ENCODE measurements at regions not wholly inside any gene's neighbourhood (a gene's known extent, or its start where the extent isn't known, plus 50 kb on each side); places are given as distances from the start of the nearest gene placed in this dataset.

- Histone ChIP-seq H3K4me1 (ENCODE audit: low read length) (no peaks in the 10 kb centered on the region), H3K4me2 (ENCODE audit: low read depth, low read length) (no peak overlapping the region), H3K36me3 (replicated peaks; ENCODE audit: insufficient read depth, low read length) (no peaks in the 10 kb centered on the region), H2AFZ (ENCODE audit: low read length) (no peak overlapping the region), H3K9me2 (replicated peaks; ENCODE audit: insufficient read depth, low read length) (no peaks in the 10 kb centered on the region), H3K9ac (ENCODE audit: low read length) (no peak overlapping the region), H3K27me3 (replicated peaks; ENCODE audit: insufficient read depth, low read length) (no peaks in the 10 kb centered on the region), H3F3A (ENCODE audit: insufficient read depth, low read length) (no peaks in the 10 kb centered on the region), H3K4me3 (ENCODE audit: low read length) (no peak overlapping the region), H3K9me3 (replicated peaks; ENCODE audit: insufficient read depth, low read length) (no peaks in the 10 kb centered on the region), H3K27ac (ENCODE audit: low read length) (no peak overlapping the region), H3K79me2 (ENCODE audit: low read length) (no peaks in the 10 kb centered on the region), H4K20me1 (ENCODE audit: insufficient read depth, low read length) (no peaks in the 10 kb centered on the region)
- no peak for DNase-seq
- TF ChIP-seq, protein P1, sequence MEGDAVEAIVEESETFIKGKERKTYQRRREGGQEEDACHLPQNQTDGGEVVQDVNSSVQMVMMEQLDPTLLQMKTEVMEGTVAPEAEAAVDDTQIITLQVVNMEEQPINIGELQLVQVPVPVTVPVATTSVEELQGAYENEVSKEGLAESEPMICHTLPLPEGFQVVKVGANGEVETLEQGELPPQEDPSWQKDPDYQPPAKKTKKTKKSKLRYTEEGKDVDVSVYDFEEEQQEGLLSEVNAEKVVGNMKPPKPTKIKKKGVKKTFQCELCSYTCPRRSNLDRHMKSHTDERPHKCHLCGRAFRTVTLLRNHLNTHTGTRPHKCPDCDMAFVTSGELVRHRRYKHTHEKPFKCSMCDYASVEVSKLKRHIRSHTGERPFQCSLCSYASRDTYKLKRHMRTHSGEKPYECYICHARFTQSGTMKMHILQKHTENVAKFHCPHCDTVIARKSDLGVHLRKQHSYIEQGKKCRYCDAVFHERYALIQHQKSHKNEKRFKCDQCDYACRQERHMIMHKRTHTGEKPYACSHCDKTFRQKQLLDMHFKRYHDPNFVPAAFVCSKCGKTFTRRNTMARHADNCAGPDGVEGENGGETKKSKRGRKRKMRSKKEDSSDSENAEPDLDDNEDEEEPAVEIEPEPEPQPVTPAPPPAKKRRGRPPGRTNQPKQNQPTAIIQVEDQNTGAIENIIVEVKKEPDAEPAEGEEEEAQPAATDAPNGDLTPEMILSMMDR (IDR thresholded peaks at IDR 0.05; ENCODE audit: low read length): no peak
- TF ChIP-seq EZH2 (optimal IDR thresholded peaks at IDR 0.05; ENCODE audit: low read depth, low read length): no peak
- no peak for TF ChIP-seq EZH2phosphoT487 (IDR thresholded peaks at IDR 0.05; ENCODE audit: low read length)
Observed at GRCh38 chr2:66024391-66024790, 410.5 kb upstream of the MEIS1 start.

DNA sequence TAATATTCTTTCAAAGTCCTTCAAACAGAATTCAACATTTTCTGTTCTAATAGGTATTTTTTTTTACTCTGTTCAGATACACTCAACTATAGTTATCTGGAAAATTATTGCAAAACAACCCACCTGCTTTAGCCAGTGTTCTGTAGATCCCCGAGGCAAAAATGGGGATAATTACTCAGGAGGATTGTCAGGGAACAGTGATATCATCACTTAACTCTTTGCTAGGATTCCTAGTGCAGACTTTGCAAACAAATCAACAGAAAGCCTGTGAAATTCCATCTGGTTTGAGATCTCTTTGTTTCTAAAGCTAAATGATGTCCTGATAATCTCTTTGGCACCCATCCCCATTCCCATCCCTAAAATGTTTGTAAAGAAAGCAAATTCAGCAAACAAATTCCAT, 413.6 kb upstream of the MEIS1 start:
- no peak for DNase-seq
- Histone ChIP-seq H3K4me2 (ENCODE audit: low read depth, low read length) (no peak overlapping the region), H3K36me3 (replicated peaks; ENCODE audit: insufficient read depth, low read length) (no peaks in the 10 kb centered on the region), H3K4me3 (ENCODE audit: low read length) (no peak overlapping the region), H3K4me1 (ENCODE audit: low read length) (no peaks in the 10 kb centered on the region), H3K27me3 (replicated peaks; ENCODE audit: insufficient read depth, low read length) (no peaks in the 10 kb centered on the region), H3F3A (ENCODE audit: insufficient read depth, low read length) (no peaks in the 10 kb centered on the region), H3K27ac (ENCODE audit: low read length) (no peak overlapping the region), H4K20me1 (ENCODE audit: insufficient read depth, low read length) (no peaks in the 10 kb centered on the region), H3K79me2 (ENCODE audit: low read length) (no peaks in the 10 kb centered on the region), H3K9me2 (replicated peaks; ENCODE audit: insufficient read depth, low read length) (no peaks in the 10 kb centered on the region), H2AFZ (ENCODE audit: low read length) (no peak overlapping the region), H3K9me3 (replicated peaks; ENCODE audit: insufficient read depth, low read length) (no peaks in the 10 kb centered on the region), H3K9ac (ENCODE audit: low read length) (no peak overlapping the region)
- TF ChIP-seq EZH2 (optimal IDR thresholded peaks at IDR 0.05; ENCODE audit: low read depth, low read length): no peak
- no peak for TF ChIP-seq EZH2phosphoT487 (IDR thresholded peaks at IDR 0.05; ENCODE audit: low read length)

GRCh38 chr2:66017763-66018162, 417.2 kb upstream of the MEIS1 start:
- H3K4me3 ChIP-seq (ENCODE audit: low read length): no peak overlapping the region

DNA sequence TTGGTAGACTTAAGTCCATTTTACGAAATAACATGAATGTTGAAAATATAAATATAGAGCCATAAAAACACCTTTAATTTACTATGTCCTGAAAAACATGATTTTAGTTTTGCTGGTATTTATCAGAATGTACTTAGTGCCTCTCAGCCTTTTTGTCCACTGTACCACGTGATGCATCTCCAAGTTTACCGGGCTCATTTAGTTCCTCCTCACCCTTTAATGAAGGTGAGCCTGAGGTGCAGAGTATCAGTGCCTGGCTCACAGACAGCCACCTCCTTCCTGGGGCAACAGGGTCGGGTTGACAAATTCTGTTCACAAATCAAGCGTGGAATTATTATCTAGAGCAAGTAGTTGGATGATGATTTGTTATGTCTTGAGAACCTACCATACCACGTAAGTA, 420.5 kb upstream of the MEIS1 start:
- Histone ChIP-seq H3F3A (ENCODE audit: insufficient read depth, low read length) (no peaks in the 10 kb centered on the region), H3K4me1 (ENCODE audit: low read length) (no peaks in the 10 kb centered on the region), H3K27ac (ENCODE audit: low read length) (no peak overlapping the region), H2AFZ (ENCODE audit: low read length) (no peak overlapping the region), H3K9me2 (replicated peaks; ENCODE audit: insufficient read depth, low read length) (no peaks in the 10 kb centered on the region), H3K79me2 (ENCODE audit: low read length) (no peaks in the 10 kb centered on the region), H3K27me3 (replicated peaks; ENCODE audit: insufficient read depth, low read length) (no peaks in the 10 kb centered on the region), H4K20me1 (ENCODE audit: insufficient read depth, low read length) (no peaks in the 10 kb centered on the region), H3K4me2 (ENCODE audit: low read depth, low read length) (no peak overlapping the region), H3K36me3 (replicated peaks; ENCODE audit: insufficient read depth, low read length) (no peaks in the 10 kb centered on the region), H3K9me3 (replicated peaks; ENCODE audit: insufficient read depth, low read length) (no peaks in the 10 kb centered on the region), H3K9ac (ENCODE audit: low read length) (no peak overlapping the region), H3K4me3 (ENCODE audit: low read length) (no peak overlapping the region)
- DNase-seq: no peak
- TF ChIP-seq EZH2 (optimal IDR thresholded peaks at IDR 0.05; ENCODE audit: low read depth, low read length): no peak
- no peak for TF ChIP-seq EZH2phosphoT487 (IDR thresholded peaks at IDR 0.05; ENCODE audit: low read length)
- TF ChIP-seq, protein P1 (IDR thresholded peaks at IDR 0.05; ENCODE audit: low read length): no peak

More at GRCh38 chr2:66017763-66018162, 417.2 kb upstream of the MEIS1 start:
- no peaks in the 10 kb centered on the region for H3K4me1 ChIP-seq (ENCODE audit: low read length)
- no peaks in the 10 kb centered on the region for H3K79me2 ChIP-seq (ENCODE audit: low read length)
- TF ChIP-seq EZH2 (optimal IDR thresholded peaks at IDR 0.05; ENCODE audit: low read depth, low read length): no peak
- DNase-seq: no peak
- H3K36me3 ChIP-seq (replicated peaks; ENCODE audit: insufficient read depth, low read length): no peaks in the 10 kb centered on the region
- H2AFZ ChIP-seq (ENCODE audit: low read length): no peak overlapping the region
- H3K4me2 ChIP-seq (ENCODE audit: low read depth, low read length): no peak overlapping the region
- no peak overlapping the region for H3K27ac ChIP-seq (ENCODE audit: low read length)
- H3K9me2 ChIP-seq (replicated peaks; ENCODE audit: insufficient read depth, low read length): no peaks in the 10 kb centered on the region
- no peaks in the 10 kb centered on the region for H3F3A ChIP-seq (ENCODE audit: insufficient read depth, low read length)
- H3K27me3 ChIP-seq (replicated peaks; ENCODE audit: insufficient read depth, low read length): no peaks in the 10 kb centered on the region
- no peaks in the 10 kb centered on the region for H4K20me1 ChIP-seq (ENCODE audit: insufficient read depth, low read length)
- H3K9ac ChIP-seq (ENCODE audit: low read length): no peak overlapping the region
- H3K9me3 ChIP-seq (replicated peaks; ENCODE audit: insufficient read depth, low read length): no peaks in the 10 kb centered on the region
